ENCODE measurements at regions not wholly inside any gene's neighbourhood (a gene's known extent, or its start where the extent isn't known, plus 50 kb on each side); places are given as distances from the start of the nearest gene placed in this dataset.

DNA sequence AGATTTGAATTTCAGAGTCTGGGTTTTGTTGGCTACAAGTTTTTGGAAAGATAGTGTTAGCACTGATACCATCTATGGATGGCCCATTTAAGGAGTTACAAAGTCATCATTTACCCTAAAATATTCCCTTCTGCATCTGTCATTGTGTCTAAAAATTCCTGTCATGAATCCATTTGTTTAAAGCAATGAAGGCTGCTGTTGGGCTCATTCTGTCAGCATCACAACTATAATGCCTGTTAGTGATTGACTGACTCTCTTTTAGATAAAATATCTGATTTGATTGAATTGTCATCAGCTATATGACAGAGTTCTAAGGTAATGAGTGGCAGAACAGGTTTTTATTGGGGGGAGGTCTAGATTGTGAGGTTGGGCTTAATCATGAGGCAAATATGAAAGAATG is 167.6 kb upstream of the IMPG1 start:
- no peak overlapping the region for H3K4ac ChIP-seq (ENCODE audit: low read depth, low read length)
- no peak overlapping the region for H2BK12ac ChIP-seq (ENCODE audit: insufficient read length, low read depth, low read length)
- H3K18ac ChIP-seq (ENCODE audit: insufficient read length, low read depth, low read length), result no peak overlapping the region
- H3K23me2 ChIP-seq (ENCODE audit: insufficient read length, low read depth, low read length, poor library complexity, severe bottlenecking), result no peaks in the 10 kb centered on the region
- no peak overlapping the region for H3K9ac ChIP-seq (ENCODE audit: extremely low read depth, insufficient read length, low read length)
- no peak overlapping the region for H3K56ac ChIP-seq (ENCODE audit: insufficient read length, low read depth, low read length)
- no peak overlapping the region for H3K27ac ChIP-seq (ENCODE audit: insufficient read length, low read depth, low read length)
- TF ChIP-seq, protein P1, sequence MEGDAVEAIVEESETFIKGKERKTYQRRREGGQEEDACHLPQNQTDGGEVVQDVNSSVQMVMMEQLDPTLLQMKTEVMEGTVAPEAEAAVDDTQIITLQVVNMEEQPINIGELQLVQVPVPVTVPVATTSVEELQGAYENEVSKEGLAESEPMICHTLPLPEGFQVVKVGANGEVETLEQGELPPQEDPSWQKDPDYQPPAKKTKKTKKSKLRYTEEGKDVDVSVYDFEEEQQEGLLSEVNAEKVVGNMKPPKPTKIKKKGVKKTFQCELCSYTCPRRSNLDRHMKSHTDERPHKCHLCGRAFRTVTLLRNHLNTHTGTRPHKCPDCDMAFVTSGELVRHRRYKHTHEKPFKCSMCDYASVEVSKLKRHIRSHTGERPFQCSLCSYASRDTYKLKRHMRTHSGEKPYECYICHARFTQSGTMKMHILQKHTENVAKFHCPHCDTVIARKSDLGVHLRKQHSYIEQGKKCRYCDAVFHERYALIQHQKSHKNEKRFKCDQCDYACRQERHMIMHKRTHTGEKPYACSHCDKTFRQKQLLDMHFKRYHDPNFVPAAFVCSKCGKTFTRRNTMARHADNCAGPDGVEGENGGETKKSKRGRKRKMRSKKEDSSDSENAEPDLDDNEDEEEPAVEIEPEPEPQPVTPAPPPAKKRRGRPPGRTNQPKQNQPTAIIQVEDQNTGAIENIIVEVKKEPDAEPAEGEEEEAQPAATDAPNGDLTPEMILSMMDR (conservative IDR thresholded peaks at IDR 0.05), result no peak
- H3K4me2 ChIP-seq (ENCODE audit: insufficient read depth, insufficient read length, low read length), result no peak overlapping the region
- no peak overlapping the region for H4K8ac ChIP-seq (replicated peaks; ENCODE audit: insufficient read length, low read depth, low read length)
- H4K20me1 ChIP-seq (ENCODE audit: control insufficient read depth, insufficient read depth, insufficient read length), result no peaks in the 10 kb centered on the region
- H2BK5ac ChIP-seq (ENCODE audit: insufficient read length, low read length), result no peak overlapping the region
- H3K4me1 Mint-ChIP-seq, result no peaks in the 10 kb centered on the region
- H3K27me3 Mint-ChIP-seq (ENCODE audit: low read depth), result no peaks in the 10 kb centered on the region
- H3K23ac ChIP-seq (ENCODE audit: insufficient read length, low read depth, low read length), result no peak overlapping the region
- no peak overlapping the region for H3T11ph ChIP-seq (ENCODE audit: low read length)
- H2AFZ ChIP-seq (ENCODE audit: low read length), result no peak overlapping the region
- H2BK15ac ChIP-seq (ENCODE audit: low read depth, low read length), result no peak overlapping the region
- peaks cover 3 to 8% of the 10 kb centered on the region in 2 experiments; a peak in 3 of 5 replicates for H3K9me3 Mint-ChIP-seq
- H3K14ac ChIP-seq (ENCODE audit: insufficient read depth, low read length), result no peak overlapping the region
- no peak overlapping the region for H2AK5ac ChIP-seq (ENCODE audit: insufficient read length, low read length)
- no peaks in the 10 kb centered on the region for H3K4me1 ChIP-seq (ENCODE audit: insufficient read depth, low read length)
- H2BK120ac ChIP-seq (ENCODE audit: low read depth, low read length, poor library complexity, severe bottlenecking), result no peak overlapping the region
- H3K36me3 Mint-ChIP-seq (ENCODE audit: insufficient read depth in 1 of 3, low read depth in 3 of 3), result no peaks in the 10 kb centered on the region; a peak in 1 of 7 replicates
- no peaks in the 10 kb centered on the region for H3K27me3 ChIP-seq (ENCODE audit: insufficient read depth, low read length)
- H3K27ac Mint-ChIP-seq, result no peak overlapping the region
- no peaks in the 10 kb centered on the region for H3K9me3 ChIP-seq (ENCODE audit: control insufficient read depth, low read depth, low read length)
- DNase-seq, result no peak
- no peaks in the 10 kb centered on the region for H3K79me1 ChIP-seq (ENCODE audit: insufficient read depth, low read depth, low read length, poor library complexity, severe bottlenecking)
- H3K79me2 ChIP-seq (ENCODE audit: insufficient read depth, low read length), result no peaks in the 10 kb centered on the region
- H2BK20ac ChIP-seq (ENCODE audit: low read depth, low read length, poor library complexity, severe bottlenecking), result no peak overlapping the region
- H4K91ac ChIP-seq (ENCODE audit: insufficient read length, low read depth, low read length), result no peak overlapping the region
- H4K5ac ChIP-seq (ENCODE audit: insufficient read length, low read depth, low read length), result no peak overlapping the region
- no peak overlapping the region for H3K4me3 Mint-ChIP-seq

Measured in H9 (cell line).